ENCODE measurements at regions not wholly inside any gene's neighbourhood (a gene's known extent, or its start where the extent isn't known, plus 50 kb on each side); places are given as distances from the start of the nearest gene placed in this dataset.
"Not testable (repeated sequence)": the region's sequence is repeated elsewhere in the genome, so short reads cannot be mapped to it uniquely, and the experiment has no call there.

DNA sequence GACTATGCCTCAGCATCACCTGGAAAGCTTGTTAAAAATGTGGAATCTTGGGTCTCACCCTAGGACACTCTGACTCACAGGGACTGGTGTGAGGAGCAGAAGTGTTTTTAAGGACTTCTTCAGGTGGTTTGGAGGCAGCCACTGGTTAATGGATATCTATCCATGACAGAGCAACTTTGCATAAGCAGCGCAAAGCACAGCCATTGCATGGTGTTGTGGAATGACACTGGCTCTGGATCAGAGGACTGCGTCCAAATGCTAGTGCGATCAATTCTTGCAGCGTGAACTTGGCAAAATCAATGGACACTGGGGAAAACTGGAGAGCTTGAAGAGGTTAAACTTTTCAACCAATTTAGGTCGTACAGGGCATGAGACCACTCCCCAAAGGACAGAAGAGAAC, 116.8 kb upstream of the FAM78B start:
- no peak for DNase-seq (ENCODE audit: extremely low spot score)
- Histone ChIP-seq H3K4me3 (ENCODE audit: low read depth, low read length) (no peak overlapping the region), H3K36me3 (ENCODE audit: insufficient read depth) (no peaks in the 10 kb centered on the region), H3K4me1 (ENCODE audit: insufficient read depth) (no peaks in the 10 kb centered on the region), H3K27ac (ENCODE audit: low read depth) (no peak overlapping the region)
- WGBS, result 82% methylated on average over 5 of the region's 5 CpGs

DNA sequence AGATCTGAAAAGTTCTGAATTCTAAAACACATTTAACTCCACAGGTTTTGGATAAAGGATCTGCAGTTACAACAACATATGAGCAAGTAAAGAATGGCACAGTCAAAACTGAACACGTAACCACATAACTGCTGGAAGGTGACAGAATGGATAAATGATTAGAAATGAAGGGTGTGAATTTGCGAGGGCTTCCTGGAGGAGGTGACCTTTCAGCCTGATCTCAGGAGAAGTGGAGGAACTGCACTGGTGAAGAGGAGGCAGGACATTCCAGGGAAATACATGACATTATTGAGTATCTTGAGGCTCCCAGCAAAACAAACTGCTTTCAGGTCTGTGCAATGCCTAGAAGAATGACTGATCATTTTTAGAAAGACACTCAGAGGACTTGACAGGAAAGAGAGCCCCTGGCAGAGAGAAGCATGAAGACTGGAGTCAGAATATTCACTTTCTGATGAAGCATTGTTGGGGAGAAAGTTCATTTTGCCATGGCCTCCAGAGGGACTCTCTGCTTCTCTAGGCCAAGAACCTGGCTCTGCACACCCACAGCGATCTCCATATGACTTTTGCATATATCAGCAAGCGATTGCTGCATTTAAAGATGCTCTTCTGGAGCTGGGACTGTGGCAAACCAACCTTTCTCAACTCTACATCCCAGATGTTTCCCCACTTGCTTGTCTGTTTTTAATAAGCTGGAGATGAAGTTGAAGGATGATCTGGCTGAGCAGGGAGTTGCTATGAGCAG, 122.7 kb upstream of the FAM78B start:
- H3K36me3 ChIP-seq (ENCODE audit: insufficient read depth), result no peaks in the 10 kb centered on the region
- no peak for DNase-seq (ENCODE audit: extremely low spot score)
- WGBS, result 85% methylated on average over 4 of the region's 4 CpGs

DNA sequence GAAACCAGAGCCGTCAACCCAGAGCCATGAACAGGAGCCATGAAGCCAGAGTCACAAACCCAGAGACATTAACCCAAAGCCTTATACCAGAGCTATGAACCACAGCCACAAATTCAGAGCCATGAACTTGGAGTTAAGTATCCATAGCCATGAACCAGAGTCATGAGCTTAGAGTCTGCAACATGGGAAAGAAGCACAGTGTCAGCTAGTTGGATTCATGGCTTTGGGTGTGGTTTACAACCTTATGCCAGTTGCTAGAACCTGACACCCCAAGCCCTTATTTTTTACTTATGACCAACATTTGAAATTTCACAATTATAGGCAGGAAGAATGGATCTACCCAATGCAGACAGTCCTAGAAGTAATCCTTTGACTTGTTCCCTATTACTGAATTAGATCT, 128.9 kb upstream of the FAM78B start:
- no peaks in the 10 kb centered on the region for H3K4me1 ChIP-seq (ENCODE audit: insufficient read depth)
- no peaks in the 10 kb centered on the region for H3K36me3 ChIP-seq (ENCODE audit: insufficient read depth)
- 63% methylated on average over 1 of the region's 1 CpG for WGBS
- H3K27ac ChIP-seq (ENCODE audit: low read depth), result no peak overlapping the region
- no peak overlapping the region for H3K4me3 ChIP-seq (ENCODE audit: low read depth, low read length)
- no peak for DNase-seq (ENCODE audit: extremely low spot score)

More for the DNA sequence above, 122.7 kb upstream of the FAM78B start:
- no peaks in the 10 kb centered on the region for H3K4me1 ChIP-seq (ENCODE audit: insufficient read depth)
- no peak overlapping the region for H3K27ac ChIP-seq (ENCODE audit: low read depth)
- no peak overlapping the region for H3K4me3 ChIP-seq (ENCODE audit: low read depth, low read length)

DNA sequence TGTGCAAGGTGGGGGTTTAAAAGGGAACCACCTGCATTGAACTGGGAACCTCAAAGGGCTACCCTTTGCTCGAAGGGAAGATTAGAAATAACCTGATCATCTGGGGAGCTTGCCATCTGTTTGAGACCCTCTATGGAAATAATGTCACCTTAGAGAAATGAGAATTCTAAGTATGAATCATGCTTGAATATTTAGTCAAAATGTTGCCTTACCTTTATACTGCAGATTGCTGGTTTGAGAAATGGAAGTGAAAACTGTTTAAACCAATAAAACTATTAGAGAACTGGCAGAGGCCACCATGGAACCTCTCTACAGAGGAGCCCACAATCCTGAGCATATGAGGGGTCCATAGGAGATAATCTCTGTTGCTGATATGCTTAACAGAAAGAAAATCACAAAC, 131.2 kb upstream of the FAM78B start:
- 65% methylated on average over 1 of the region's 1 CpG for WGBS
- no peak for DNase-seq (ENCODE audit: extremely low spot score)
- Histone ChIP-seq H3K36me3 (ENCODE audit: insufficient read depth) (no peaks in the 10 kb centered on the region), H3K4me1 (ENCODE audit: insufficient read depth) (no peaks in the 10 kb centered on the region), H3K4me3 (ENCODE audit: low read depth, low read length) (no peak overlapping the region), H3K27ac (ENCODE audit: low read depth) (no peak overlapping the region)

DNA sequence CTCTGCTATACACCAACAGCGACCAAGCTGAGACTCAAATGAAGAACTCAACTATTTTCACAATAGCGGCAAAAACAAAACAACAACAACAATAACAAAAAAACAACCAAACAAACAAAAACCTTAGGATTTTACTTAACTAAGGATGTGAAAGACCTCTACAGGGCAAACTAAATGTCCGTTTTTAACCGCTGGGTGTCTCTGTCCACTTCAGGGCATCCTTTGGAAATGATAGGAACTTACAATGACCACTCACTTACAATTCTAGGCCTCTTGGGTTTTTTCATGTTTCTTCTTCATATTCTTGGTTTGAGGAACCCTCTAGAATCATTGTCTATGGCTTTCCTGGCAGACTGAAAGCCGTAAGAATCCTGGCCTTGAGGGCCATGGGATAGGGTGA, 134.0 kb upstream of the FAM78B start:
- WGBS, result 86% methylated on average over 5 of the region's 5 CpGs
- Histone ChIP-seq H3K36me3 (ENCODE audit: insufficient read depth) (no peaks in the 10 kb centered on the region), H3K27ac (ENCODE audit: low read depth) (no peak overlapping the region), H3K4me1 (ENCODE audit: insufficient read depth) (no peaks in the 10 kb centered on the region), H3K4me3 (ENCODE audit: low read depth, low read length) (no peak overlapping the region)
- DNase-seq (ENCODE audit: extremely low spot score), result no peak

DNA sequence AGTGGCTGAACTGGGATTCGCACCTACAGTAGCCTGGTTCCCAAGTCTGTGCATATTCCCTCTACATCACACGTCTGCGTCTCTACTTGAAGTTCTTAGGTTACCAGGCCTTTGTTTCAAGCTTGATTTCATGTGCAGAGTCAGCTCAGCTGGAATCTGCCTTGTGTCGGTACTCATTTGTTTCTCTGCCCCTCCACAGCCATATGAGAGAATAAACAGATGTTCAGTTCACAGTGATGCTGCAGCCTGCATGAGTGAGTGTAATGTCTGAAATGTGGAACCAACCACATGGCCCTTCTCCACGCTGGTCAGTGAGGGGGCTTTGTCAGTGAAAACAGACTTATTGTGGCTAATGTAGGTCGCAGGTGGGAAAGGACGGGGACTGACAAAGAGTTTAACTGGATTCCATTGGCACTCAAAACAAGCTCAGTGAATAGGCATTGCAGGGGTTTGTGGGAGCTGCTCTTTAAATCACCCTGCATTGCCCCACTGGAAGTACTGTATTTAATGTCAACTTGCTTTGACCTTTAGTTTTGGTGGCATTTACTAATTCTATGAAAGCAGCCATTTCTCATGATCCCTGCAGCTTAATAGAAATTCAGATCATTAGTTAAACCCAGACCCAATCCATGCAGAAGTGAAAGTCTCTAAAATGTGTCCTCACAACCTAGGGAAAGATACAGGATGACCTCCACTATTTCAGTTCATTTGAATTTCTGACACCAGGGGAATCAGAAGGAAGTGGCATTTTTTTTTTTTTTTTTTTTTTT, 136.4 kb upstream of the FAM78B start:
- 62% methylated on average over 7 of the region's 7 CpGs for WGBS
- H3K4me1 ChIP-seq (ENCODE audit: insufficient read depth), result no peaks in the 10 kb centered on the region
- H3K4me3 ChIP-seq (ENCODE audit: low read depth, low read length), result no peak overlapping the region
- DNase-seq (ENCODE audit: extremely low spot score), result no peak
- H3K36me3 ChIP-seq (ENCODE audit: insufficient read depth), result no peaks in the 10 kb centered on the region
- no peak overlapping the region for H3K27ac ChIP-seq (ENCODE audit: low read depth)

DNA sequence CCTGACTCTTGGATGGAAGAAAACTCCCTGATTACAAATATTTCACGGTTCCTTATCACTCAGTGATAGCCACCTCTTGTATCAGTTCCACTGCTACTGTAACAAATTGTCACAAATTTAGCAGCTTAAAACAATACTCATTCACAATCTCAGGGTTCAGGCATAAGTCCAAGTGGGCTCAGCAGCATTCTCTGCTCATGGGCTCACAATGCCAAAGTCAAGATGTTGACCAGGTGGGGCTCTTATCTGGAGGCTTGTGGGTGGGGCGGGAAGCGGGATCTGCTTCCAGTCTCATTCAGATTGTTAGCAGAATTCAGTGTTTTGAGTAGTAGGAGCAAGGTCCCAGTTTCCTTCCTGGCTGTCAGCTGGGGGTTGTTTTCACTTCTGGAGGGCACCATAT, 137.3 kb upstream of the FAM78B start:
- WGBS, result 82% methylated on average over 3 of the region's 3 CpGs
- H3K27ac ChIP-seq (ENCODE audit: low read depth), result no peak overlapping the region
- no peaks in the 10 kb centered on the region for H3K4me1 ChIP-seq (ENCODE audit: insufficient read depth)
- DNase-seq (ENCODE audit: extremely low spot score), result no peak
- H3K4me3 ChIP-seq (ENCODE audit: low read depth, low read length), result no peak overlapping the region
- no peaks in the 10 kb centered on the region for H3K36me3 ChIP-seq (ENCODE audit: insufficient read depth)

DNA sequence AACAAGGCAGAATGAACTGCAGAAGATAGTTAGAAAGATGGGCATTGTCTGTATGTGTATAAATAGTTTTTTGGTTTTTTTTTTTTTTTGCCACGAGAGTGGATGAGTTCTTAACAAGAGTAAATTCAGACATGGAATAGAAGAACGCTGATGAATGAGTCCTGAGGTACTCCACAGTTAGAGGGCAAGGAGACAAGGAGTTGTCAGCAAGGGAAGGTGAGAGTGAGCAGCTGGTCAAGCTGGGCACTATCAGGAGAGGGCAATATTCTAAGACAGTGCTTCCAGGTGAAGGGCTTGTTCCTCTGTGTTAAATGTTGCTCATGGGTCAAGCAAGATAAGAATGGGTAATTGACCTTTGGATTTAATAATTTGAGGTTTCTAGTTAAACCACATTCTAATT, 138.6 kb upstream of the FAM78B start:
- H3K4me1 ChIP-seq (ENCODE audit: insufficient read depth), result no peaks in the 10 kb centered on the region
- 78% methylated on average over 2 of the region's 2 CpGs for WGBS
- no peak for DNase-seq (ENCODE audit: extremely low spot score)
- no peaks in the 10 kb centered on the region for H3K36me3 ChIP-seq (ENCODE audit: insufficient read depth)
- H3K27ac ChIP-seq (ENCODE audit: low read depth), result no peak overlapping the region
- H3K4me3 ChIP-seq (ENCODE audit: low read depth, low read length), result no peak overlapping the region

DNA sequence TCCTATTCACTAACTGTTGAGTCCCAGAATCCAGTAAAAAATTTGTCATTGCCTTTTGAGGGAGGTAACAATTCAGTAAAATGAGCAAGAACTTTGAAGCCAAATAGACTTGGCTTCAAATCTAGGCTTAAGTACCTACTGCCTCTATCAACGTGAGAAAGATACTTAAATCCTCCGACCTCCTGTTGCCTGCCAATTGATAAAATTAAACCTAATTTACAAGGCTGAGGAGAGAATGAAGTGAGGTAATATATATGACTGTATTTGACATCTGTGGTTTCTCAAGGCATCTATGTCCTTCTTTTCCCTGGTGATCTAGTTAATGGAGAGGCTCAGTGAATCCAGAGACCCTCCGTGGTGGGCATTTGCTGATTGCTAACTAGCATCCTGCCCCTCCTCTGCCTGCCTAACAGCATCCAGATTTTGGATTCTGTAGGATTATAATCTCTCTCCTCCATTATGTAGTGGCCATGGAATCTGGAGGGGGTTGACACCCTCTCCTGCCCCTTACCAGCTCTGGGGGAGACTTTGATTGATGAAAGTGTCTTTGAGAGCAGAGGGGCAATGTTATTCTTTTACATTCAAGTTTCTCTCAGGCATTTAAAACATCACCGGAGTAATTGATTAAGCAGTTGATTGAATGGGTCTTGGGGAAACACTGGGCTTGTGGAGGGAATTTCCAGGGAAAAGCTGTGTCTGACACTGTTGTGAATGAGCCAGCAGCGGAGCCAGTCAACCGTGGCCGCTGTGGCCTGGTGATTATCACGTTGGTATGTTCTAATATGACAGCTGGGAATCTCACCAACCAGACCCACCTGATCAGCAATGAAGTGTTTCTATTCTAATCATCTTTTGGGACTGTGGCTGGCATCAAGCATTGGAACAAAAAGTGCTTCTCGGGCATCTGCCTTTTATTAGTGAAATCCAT, 140.7 kb upstream of the FAM78B start:
- Histone ChIP-seq H3K27ac (ENCODE audit: low read depth) (no peak overlapping the region), H3K4me1 (ENCODE audit: insufficient read depth) (no peaks in the 10 kb centered on the region), H3K4me3 (ENCODE audit: low read depth, low read length) (no peak overlapping the region), H3K36me3 (ENCODE audit: insufficient read depth) (no peaks in the 10 kb centered on the region)
- no peak for DNase-seq (ENCODE audit: extremely low spot score)
- 69% methylated on average over 9 of the region's 9 CpGs for WGBS

DNA sequence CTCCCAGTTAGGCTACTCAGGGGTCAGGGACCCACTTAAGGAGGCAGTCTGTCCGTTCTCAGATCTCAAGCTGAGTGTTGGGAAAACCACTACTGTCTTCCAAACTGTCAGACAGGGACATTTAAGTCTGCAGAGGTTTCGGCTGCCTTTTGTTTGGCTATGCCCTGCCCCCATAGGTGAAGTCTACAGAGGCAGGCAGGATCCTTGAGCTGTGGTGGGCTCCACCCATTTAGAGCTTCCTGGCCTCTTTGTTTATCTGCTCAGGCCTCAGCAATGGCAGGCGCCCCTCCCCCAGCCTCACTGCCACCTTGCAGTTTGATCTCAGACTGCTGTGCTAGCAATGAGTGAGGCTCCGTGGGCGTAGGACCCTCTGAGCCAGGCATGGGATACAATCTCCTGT, 149.5 kb upstream of the FAM78B start:
- not testable (repeated sequence) for H3K4me1 ChIP-seq (ENCODE audit: insufficient read depth); H3K36me3 ChIP-seq (ENCODE audit: insufficient read depth); DNase-seq (ENCODE audit: extremely low spot score); H3K4me3 ChIP-seq (ENCODE audit: low read depth, low read length); H3K27ac ChIP-seq (ENCODE audit: low read depth)
- 73% methylated on average over 5 of the region's 5 CpGs for WGBS

DNA sequence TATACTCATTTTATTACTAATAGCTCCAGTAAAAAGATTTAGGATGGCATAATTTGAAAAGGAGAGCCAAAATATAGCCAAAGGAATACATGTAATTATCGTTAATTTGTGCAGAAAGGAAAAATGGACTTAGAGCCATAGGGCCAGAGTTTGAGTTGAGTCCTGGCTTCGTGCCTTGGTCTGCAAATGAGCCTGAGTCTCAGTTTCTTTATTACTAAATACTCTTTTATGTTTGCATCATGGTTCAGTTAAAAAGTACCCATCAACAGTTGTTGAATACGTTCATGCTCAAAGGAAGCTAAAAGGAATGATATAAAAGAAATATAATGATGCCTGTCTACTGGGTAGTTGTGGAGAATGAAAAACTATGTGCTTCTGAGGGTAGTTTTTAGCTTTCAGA, 155.7 kb upstream of the FAM78B start:
- Histone ChIP-seq H3K4me1 (ENCODE audit: insufficient read depth) (no peaks in the 10 kb centered on the region), H3K4me3 (ENCODE audit: low read depth, low read length) (no peak overlapping the region), H3K36me3 (ENCODE audit: insufficient read depth) (no peaks in the 10 kb centered on the region), H3K27ac (ENCODE audit: low read depth) (no peak overlapping the region)
- no peak for DNase-seq (ENCODE audit: extremely low spot score)
- WGBS, result 73% methylated on average over 3 of the region's 3 CpGs

DNA sequence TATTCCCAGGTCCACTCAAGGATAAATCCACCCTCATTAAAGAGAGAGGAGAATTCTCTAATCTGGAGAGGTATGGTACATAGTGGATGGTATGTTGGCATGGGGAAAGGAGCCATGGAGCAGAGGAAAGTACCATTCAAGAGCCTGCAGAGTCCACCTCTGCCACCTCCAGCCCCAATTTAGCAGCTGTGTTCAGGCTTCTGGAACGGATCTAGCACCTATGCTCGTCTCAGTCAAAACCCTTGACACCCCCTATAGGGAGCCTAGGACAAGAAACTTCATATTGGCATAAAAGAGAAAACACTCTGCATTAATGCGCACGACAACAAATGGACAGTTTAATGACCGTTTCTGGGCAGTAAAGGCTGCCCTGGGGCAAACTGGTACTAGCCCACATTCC, 161.1 kb upstream of the FAM78B start:
- WGBS, result 59% methylated on average over 5 of the region's 5 CpGs
- Histone ChIP-seq H3K4me1 (ENCODE audit: insufficient read depth) (no peaks in the 10 kb centered on the region), H3K4me3 (ENCODE audit: low read depth, low read length) (no peak overlapping the region), H3K36me3 (ENCODE audit: insufficient read depth) (no peaks in the 10 kb centered on the region), H3K27ac (ENCODE audit: low read depth) (no peak overlapping the region)
- DNase-seq (ENCODE audit: extremely low spot score), result no peak

DNA sequence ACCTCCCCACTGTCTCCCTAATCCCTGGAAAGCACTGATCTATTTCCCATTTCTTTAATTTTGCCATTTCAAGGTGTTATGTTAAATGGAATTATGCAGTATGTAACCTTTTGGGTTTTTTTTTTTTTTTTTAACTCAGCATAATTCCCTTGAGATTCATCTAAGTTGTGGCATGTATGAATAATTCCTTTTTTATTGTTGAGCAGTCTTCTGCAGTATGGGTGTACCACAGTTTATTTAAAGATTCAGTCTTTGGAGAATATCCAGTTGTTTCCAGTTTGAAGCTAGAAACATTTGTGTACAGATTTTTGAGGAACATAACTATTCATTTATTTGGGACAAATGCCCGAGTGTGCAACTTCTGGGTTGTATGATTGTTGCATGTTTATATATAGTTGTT, 162.2 kb upstream of the FAM78B start:
- Histone ChIP-seq H3K36me3 (ENCODE audit: insufficient read depth) (no peaks in the 10 kb centered on the region), H3K4me3 (ENCODE audit: low read depth, low read length) (no peak overlapping the region), H3K4me1 (ENCODE audit: insufficient read depth) (no peaks in the 10 kb centered on the region), H3K27ac (ENCODE audit: low read depth) (no peak overlapping the region)
- WGBS, result 72% methylated on average over 1 of the region's 1 CpG
- no peak for DNase-seq (ENCODE audit: extremely low spot score)

Data from urinary bladder (tissue), 3 donors.